ENCODE measurements at regions not wholly inside any gene's neighbourhood (a gene's known extent, or its start where the extent isn't known, plus 50 kb on each side); places are given as distances from the start of the nearest gene placed in this dataset.
"Not testable (repeated sequence)": the region's sequence is repeated elsewhere in the genome, so short reads cannot be mapped to it uniquely, and the experiment has no call there.

GRCh38 chrX:1134976-1135375, 77.5 kb downstream of the CRLF2 start:
- no peak for ATAC-seq
- H3K4me1 ChIP-seq = no peaks in the 10 kb centered on the region

DNA sequence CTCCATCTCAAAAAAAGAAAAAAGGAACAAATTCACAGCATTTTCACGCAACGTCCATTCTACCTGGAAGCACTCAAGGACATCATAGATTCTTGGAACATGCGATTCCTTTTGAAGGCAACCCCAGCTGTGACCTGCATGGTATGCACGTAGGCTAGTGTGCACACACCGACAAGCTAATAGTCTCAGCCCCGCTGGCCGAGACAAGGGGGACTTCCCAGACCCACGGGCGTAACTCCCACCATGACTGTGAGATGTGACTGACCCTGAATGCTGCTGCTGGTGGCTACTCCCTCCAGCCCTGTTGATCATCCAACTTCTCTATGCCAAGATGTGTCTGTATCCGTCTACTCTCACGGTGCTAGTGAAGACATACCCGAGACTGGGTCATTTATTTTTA, 78.3 kb downstream of the CRLF2 start:
- ATAC-seq = no peak
- 81 to 84% methylated on average over 6 to 12 of the region's 12 CpGs for WGBS, 2 donors (ENCODE audit: low coverage in 1 of 2)
- H3K4me3 ChIP-seq = no peak overlapping the region
- TF ChIP-seq EP300 (IDR thresholded peaks at IDR 0.05) (no peak), POLR2AphosphoS5 (IDR thresholded peaks at IDR 0.05) (no peak), POLR2A (IDR thresholded peaks at IDR 0.05) (no peak)
- TF ChIP-seq, protein P1, sequence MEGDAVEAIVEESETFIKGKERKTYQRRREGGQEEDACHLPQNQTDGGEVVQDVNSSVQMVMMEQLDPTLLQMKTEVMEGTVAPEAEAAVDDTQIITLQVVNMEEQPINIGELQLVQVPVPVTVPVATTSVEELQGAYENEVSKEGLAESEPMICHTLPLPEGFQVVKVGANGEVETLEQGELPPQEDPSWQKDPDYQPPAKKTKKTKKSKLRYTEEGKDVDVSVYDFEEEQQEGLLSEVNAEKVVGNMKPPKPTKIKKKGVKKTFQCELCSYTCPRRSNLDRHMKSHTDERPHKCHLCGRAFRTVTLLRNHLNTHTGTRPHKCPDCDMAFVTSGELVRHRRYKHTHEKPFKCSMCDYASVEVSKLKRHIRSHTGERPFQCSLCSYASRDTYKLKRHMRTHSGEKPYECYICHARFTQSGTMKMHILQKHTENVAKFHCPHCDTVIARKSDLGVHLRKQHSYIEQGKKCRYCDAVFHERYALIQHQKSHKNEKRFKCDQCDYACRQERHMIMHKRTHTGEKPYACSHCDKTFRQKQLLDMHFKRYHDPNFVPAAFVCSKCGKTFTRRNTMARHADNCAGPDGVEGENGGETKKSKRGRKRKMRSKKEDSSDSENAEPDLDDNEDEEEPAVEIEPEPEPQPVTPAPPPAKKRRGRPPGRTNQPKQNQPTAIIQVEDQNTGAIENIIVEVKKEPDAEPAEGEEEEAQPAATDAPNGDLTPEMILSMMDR (IDR thresholded peaks at IDR 0.05) = no peak
- H3K9me3 ChIP-seq = peaks cover 0 to 13% (median 0%) of the 10 kb centered on the region in 3 donors
- no peak overlapping the region for H3K27ac ChIP-seq
- no peaks in the 10 kb centered on the region for H3K36me3 ChIP-seq
- peaks cover 25% of the 10 kb centered on the region for H3K27me3 ChIP-seq
- no peaks in the 10 kb centered on the region for H3K4me1 ChIP-seq

More at GRCh38 chrX:1134976-1135375, 77.5 kb downstream of the CRLF2 start:
- Histone ChIP-seq H3K36me3 (no peaks in the 10 kb centered on the region), H3K4me3 (no peak overlapping the region), H3K9me3 (peaks cover 0 to 13% (median 0%) of the 10 kb centered on the region in 3 donors), H3K27ac (no peak overlapping the region), H3K27me3 (peaks cover 33% of the 10 kb centered on the region)
- TF ChIP-seq POLR2AphosphoS5 (IDR thresholded peaks at IDR 0.05) = no peak
- no peak for TF ChIP-seq POLR2A (IDR thresholded peaks at IDR 0.05)
- TF ChIP-seq, protein P1 (IDR thresholded peaks at IDR 0.05) = no peak
- no peak for TF ChIP-seq EP300 (IDR thresholded peaks at IDR 0.05)
- 91% methylated on average over 9 to 13 of the region's 13 CpGs for WGBS, 2 donors (ENCODE audit: low coverage in 1 of 2)

DNA sequence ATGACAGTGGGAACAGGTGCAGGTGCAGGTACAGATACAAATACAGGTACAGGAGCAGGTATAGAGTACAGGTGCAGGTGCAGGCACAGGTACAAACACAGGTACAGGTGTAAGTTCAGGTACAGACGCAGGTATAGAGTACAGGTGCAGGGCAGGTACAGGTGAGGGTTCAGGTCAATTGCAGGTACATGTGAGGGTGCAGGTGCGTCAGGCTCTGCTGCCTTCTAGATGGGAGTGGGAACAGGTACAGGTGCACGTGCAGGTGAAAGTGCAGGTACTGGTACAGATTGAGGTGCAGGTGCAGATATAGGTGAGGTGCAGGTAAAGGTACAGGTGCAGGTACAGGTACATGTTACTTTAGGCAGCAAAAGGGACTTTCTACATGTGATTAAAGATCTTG, 85.7 kb downstream of the CRLF2 start:
- 55 to 81% methylated on average over 2 to 3 of the region's 3 CpGs for WGBS, 2 donors (ENCODE audit: low coverage in 1 of 2)
- no peak for TF ChIP-seq POLR2AphosphoS5 (IDR thresholded peaks at IDR 0.05)
- no peak for TF ChIP-seq EP300 (IDR thresholded peaks at IDR 0.05)
- TF ChIP-seq, protein P1 (IDR thresholded peaks at IDR 0.05) = no peak
- TF ChIP-seq POLR2A (IDR thresholded peaks at IDR 0.05) = no peak
- Histone ChIP-seq H3K36me3 (no peaks in the 10 kb centered on the region), H3K27me3 (peaks cover 29% of the 10 kb centered on the region), H3K4me3 (no peak overlapping the region), H3K27ac (no peak overlapping the region), H3K4me1 (no peaks in the 10 kb centered on the region), H3K9me3 (no peaks in the 10 kb centered on the region)
- no peak for ATAC-seq

GRCh38 chrX:1124531-1124930, 87.9 kb downstream of the CRLF2 start:
- no peaks in the 10 kb centered on the region for H3K36me3 ChIP-seq
- WGBS, 2 donors (ENCODE audit: low coverage in 1 of 2) = 54 to 56% methylated on average over 10 to 11 of the region's 11 CpGs
- H3K4me3 ChIP-seq = no peak overlapping the region
- peaks cover 39% of the 10 kb centered on the region for H3K27me3 ChIP-seq
- TF ChIP-seq, protein P1 (IDR thresholded peaks at IDR 0.05) = no peak
- no peak for TF ChIP-seq POLR2A (IDR thresholded peaks at IDR 0.05)
- no peak for TF ChIP-seq POLR2AphosphoS5 (IDR thresholded peaks at IDR 0.05)
- TF ChIP-seq EP300 (IDR thresholded peaks at IDR 0.05) = no peak
- H3K27ac ChIP-seq = no peak overlapping the region
- no peaks in the 10 kb centered on the region for H3K4me1 ChIP-seq
- H3K9me3 ChIP-seq = no peaks in the 10 kb centered on the region
- ATAC-seq = no peak

- H3K36me3 ChIP-seq, H3K27ac ChIP-seq, H3K4me3 ChIP-seq, H3K9me3 ChIP-seq, H3K4me1 ChIP-seq, ATAC-seq: not testable (repeated sequence)
- H3K27me3 ChIP-seq = peaks cover 44% of the 10 kb centered on the region
- 91 to 94% methylated on average over 9 to 10 of the region's 12 CpGs for WGBS, 2 donors (ENCODE audit: low coverage in 1 of 2)
Observed at GRCh38 chrX:1122851-1123250, 89.6 kb downstream of the CRLF2 start.

Measured in gastroesophageal sphincter (tissue), 4 donors.